Body of pancreas (tissue), 4 donors: ENCODE measurements at regions not wholly inside any gene's neighbourhood (a gene's known extent, or its start where the extent isn't known, plus 50 kb on each side); places are given as distances from the start of the nearest gene placed in this dataset.

Source experiments
- CTCF ChIP-seq, 7 experiments: fragments of 450-650 bp in 4 of 7; fragments of 200-600 bp in 3 of 7; sonication (generic) in 3 of 7; IDR thresholded peaks; one replicate each; pipeline ENCODE4 v1.5.1; 2016 to 2019; ENCODE audit warnings: antibody characterized with exemption in 7 of 7
- POLR2A ChIP-seq, 3 donors: fragments of 450-650 bp; IDR thresholded peaks; one replicate each; pipeline ENCODE4 v1.6.1; 2016; ENCODE audit warnings: antibody characterized with exemption in 3 of 3, mild to moderate bottlenecking in 2 of 3

GRCh38 chr18:61616111-61616610 is 276.6 kb downstream of the RNF152 start:
- no peak for TF ChIP-seq POLR2A (IDR thresholded peaks at IDR 0.05)
- TF ChIP-seq CTCF (IDR thresholded peaks at IDR 0.05): no peak
